Memory B cell (primary cell): ENCODE measurements at regions not wholly inside any gene's neighbourhood (a gene's known extent, or its start where the extent isn't known, plus 50 kb on each side); places are given as distances from the start of the nearest gene placed in this dataset.

ENCODE experiments used
- ATAC-seq: fragments of 150-1000 bp; cut with Tn5 transposase; 2 replicates; pipeline ENCODE4 v1.10.0; 2021; ENCODE audit warnings: low read depth, mild to moderate bottlenecking, moderate library complexity
- DNase-seq, 2 donors: peaks; one replicate each; pipeline ENCODE4 v3.0.0; 2022; ENCODE audit warnings: low spot score in 2 of 2
- H3K27ac Mint-ChIP-seq: one replicate; pipeline ENCODE4 v1.8.0; 2022; ENCODE audit warnings: mild to moderate bottlenecking, moderate library complexity, mixed read lengths
- H3K27me3 Mint-ChIP-seq: one replicate; pipeline ENCODE4 v1.8.0; 2022; ENCODE audit warnings: mixed read lengths
- H3K36me3 Mint-ChIP-seq: one replicate; pipeline ENCODE4 v1.8.0; 2022; ENCODE audit warnings: mild to moderate bottlenecking, mixed read lengths
- H3K4me1 Mint-ChIP-seq: one replicate; pipeline ENCODE4 v1.8.0; 2022; ENCODE audit warnings: mixed read lengths
- H3K4me3 Mint-ChIP-seq: one replicate; pipeline ENCODE4 v1.8.0; 2022; ENCODE audit warnings: mild to moderate bottlenecking, moderate library complexity, mixed read lengths
- H3K9me3 Mint-ChIP-seq: one replicate; pipeline ENCODE4 v1.8.0; 2022; ENCODE audit warnings: mixed read lengths

DNA sequence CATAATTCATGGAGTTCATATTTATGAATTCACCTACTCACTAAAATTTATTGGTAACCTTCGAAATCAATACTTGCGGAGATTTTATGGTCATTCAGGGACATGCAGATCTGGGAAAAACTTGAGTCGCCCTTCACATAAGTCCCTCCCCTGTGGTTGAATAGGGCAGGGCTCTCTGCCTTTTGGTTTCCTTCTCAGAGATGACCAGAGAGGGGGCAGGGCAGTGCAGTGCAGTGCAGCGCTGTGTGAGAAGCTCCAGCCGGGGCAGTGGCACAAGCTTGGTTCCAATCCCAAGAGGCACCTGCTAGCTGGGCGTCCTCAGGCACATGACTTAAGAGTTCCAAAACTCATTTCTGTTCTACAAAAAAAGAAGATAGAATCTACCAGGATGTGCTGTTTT is 274.4 kb upstream of the RAB6C start:
- no peak for DNase-seq
- H3K4me1 Mint-ChIP-seq: no peaks in the 10 kb centered on the region

DNA sequence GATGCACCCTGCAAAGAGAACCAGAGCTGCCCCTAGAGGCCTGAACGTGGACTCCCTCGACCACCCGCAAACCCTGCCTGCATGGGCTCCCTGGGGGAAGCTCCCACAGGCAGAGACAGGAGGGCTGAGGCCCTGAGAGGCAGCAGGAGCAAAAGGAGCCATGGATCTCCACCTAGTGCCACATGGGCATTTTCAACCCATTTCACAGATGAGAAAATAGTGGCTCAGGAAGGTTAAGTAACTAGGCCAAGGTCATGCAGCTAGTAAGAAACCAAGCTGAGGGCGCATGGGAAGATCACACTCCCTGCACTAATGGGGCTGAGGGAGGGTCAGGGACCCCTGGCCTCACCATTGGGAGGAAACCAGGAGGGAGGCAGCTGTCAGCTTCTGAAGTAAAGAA is 271.7 kb upstream of the RAB6C start:
- Mint-ChIP-seq H3K36me3 (peaks cover 2% of the 10 kb centered on the region), H3K4me1 (no peaks in the 10 kb centered on the region)
- no peak for DNase-seq

More for the DNA sequence above, 274.4 kb upstream of the RAB6C start:
- no peak overlapping the region for H3K27ac Mint-ChIP-seq
- no peak overlapping the region for H3K4me3 Mint-ChIP-seq
- H3K36me3 Mint-ChIP-seq: peaks cover 2% of the 10 kb centered on the region
- H3K9me3 Mint-ChIP-seq: peaks cover 1% of the 10 kb centered on the region
- ATAC-seq: no peak
- peaks cover 5% of the 10 kb centered on the region for H3K27me3 Mint-ChIP-seq

DNA sequence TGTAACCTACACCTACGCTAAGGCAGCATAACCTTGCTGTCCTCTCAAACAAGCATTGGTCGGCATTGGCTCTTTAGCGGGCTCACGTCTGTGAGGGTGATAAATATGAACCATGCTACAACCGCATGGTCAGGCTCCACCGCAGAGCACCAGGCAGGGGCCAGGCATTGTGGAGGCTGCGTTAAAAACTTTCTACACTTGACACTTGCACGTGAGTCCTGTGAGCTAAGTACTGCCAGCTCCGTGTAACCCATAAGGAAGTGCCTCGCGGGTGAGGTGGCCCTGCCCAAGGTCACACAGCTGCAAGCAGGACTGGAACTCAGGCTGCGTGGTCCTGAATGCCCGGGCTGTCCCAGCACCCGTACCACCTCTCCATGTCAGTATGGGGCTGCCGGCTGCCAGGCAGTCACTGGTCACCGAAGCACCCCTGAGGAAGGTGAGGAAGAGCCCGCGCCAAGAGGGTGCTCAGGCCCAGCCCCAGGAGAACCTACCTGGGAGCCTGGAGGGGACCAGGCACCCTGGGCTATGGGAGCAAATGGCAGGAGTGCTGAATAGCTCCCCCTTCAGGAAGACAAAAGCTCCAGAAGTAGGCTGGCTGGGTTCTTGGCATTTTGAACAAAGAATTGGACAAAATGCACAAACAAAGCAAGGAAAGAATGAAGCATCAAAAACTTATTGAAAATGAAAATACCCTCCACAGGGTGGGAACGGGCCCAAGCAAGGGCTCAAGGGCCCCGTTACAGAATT is 271.1 kb upstream of the RAB6C start:
- no peak for DNase-seq
- Mint-ChIP-seq H3K4me1 (no peaks in the 10 kb centered on the region), H3K27ac (no peak overlapping the region), H3K4me3 (no peak overlapping the region), H3K36me3 (peaks cover 2% of the 10 kb centered on the region), H3K27me3 (peaks cover 2% of the 10 kb centered on the region), H3K9me3 (no peaks in the 10 kb centered on the region)
- no peak for ATAC-seq

More for the DNA sequence above, 271.7 kb upstream of the RAB6C start:
- ATAC-seq: no peak
- peaks cover 2% of the 10 kb centered on the region for H3K27me3 Mint-ChIP-seq
- H3K4me3 Mint-ChIP-seq: no peak overlapping the region
- H3K27ac Mint-ChIP-seq: no peak overlapping the region
- no peaks in the 10 kb centered on the region for H3K9me3 Mint-ChIP-seq

DNA sequence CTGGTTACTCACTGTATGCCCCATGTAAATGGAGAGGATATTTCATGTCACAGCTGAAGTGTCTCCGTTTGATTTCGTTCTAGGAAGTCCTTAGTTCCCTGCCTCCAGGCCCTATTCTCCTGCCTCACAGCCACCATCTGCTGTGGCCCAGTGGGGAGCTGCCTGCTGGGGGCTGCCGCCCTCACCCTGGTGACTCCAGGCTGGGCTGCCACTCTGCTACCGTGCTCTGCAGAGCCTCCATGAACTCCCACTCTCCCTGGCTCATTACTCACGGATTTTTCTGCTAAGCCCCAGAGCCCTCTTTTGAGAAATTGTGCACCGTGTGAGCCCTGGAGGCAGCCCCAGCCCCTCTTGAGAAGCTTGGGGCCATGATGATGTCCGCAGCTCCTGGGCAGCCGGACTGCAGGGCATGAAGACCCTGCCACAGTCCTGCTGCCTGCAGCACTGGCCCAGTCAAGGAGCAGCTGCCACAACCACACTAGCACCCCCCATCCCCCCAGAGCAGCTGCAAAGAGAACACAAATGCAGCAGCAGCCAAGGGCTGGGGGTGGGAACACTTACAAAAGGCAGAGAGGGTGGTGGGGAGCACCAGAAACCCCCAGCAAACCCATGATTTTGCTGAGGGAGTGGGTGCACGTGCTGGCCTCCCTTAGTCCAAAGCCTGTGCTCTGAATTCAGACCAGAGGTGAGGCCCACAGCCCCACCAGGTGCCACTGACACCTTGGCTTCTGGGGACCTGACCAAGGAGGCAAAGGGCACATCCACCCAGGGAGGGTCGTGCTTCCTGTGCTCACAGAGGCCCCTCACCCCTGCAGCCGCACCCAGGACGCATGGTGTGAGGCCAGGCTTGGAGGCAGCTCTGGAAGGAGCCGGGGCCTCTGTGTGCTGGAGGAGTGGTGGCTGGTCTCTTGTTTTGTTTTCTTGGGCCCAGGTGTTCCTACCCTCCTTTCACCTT is 270.2 kb upstream of the RAB6C start:
- no peaks in the 10 kb centered on the region for H3K9me3 Mint-ChIP-seq

DNA sequence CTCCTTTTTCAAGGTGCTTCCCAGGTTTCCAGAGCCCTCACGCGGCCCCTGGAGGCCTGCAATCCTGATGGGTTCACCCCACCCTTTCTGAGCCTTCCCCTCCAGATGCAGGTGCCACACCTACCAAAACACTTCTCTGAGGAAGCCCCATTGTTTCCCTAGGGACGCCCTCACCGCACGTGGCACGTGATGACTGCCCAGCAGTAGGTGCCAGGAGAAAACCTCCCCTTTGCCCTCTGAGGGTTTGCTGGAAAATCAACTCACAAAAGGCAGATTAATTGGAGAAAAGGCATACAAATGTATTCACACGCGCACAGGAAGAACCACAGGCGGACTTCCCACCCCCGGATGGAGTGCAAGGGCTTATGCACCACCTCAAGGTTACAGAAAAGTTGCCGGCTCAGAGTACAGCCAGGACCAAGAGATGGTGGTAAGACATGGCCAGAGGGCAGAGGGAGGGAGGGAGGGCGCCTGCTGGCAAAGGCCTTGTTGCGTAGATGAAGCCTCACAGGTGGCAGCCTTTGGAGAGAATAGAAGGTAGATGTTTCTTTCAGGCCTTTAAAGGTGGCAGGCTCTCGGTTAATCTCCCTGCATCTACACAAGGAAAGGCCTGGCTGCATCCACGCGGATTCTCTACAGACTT is 269.4 kb upstream of the RAB6C start:
- Mint-ChIP-seq H3K9me3 (no peaks in the 10 kb centered on the region), H3K27ac (no peak overlapping the region), H3K4me3 (no peak overlapping the region), H3K36me3 (no peaks in the 10 kb centered on the region), H3K27me3 (no peaks in the 10 kb centered on the region), H3K4me1 (no peaks in the 10 kb centered on the region)
- ATAC-seq (no peak), DNase-seq (no peak)

More for the DNA sequence above, 270.2 kb upstream of the RAB6C start:
- Mint-ChIP-seq H3K27ac (no peak overlapping the region), H3K4me1 (no peaks in the 10 kb centered on the region), H3K4me3 (no peak overlapping the region), H3K27me3 (peaks cover 2% of the 10 kb centered on the region), H3K36me3 (peaks cover 2% of the 10 kb centered on the region)
- DNase-seq (no peak), ATAC-seq (no peak)

DNA sequence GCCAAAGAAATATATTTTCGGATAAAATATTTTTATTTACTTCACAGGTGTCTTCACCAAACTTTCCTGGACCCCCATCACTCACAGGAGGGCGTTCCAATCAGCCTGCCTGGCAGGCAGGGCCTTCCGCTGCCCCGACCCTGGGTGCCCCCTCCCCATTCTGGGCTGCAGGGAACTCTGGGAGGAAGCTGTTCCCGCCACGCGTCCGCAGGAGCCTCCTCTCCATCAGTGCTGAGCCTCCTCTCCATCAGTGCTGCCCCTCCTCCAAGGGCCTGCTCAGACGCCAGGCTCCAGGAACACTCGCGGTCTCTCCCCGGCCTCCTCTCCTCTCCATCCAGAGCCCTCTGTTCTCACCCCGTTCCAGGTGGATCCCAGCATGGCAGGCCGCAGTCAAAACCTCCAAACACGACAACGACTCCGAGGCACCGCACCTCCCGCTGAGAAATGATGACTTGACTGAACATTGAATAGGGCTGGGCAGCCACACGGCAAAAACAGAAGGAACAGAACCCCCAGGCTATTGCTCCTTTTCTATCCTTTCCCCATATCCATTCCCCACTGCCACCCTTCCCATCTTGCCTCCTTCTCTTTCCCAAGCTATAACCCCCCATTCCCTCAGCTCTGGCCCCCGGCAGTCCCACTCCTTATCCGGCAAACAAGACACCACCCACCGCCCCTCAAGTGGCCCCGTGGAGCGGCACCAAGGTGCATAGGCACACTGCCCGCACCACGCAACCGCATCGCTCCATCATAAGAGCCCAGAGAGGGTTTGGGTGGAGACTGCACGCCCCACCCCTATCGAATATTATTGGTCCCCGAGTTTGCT is 268.6 kb upstream of the RAB6C start:
- no peaks in the 10 kb centered on the region for H3K4me1 Mint-ChIP-seq
- ATAC-seq: no peak
- no peak overlapping the region for H3K27ac Mint-ChIP-seq
- no peaks in the 10 kb centered on the region for H3K27me3 Mint-ChIP-seq
- no peak for DNase-seq
- H3K36me3 Mint-ChIP-seq: no peaks in the 10 kb centered on the region
- H3K4me3 Mint-ChIP-seq: no peak overlapping the region
- H3K9me3 Mint-ChIP-seq: no peaks in the 10 kb centered on the region

DNA sequence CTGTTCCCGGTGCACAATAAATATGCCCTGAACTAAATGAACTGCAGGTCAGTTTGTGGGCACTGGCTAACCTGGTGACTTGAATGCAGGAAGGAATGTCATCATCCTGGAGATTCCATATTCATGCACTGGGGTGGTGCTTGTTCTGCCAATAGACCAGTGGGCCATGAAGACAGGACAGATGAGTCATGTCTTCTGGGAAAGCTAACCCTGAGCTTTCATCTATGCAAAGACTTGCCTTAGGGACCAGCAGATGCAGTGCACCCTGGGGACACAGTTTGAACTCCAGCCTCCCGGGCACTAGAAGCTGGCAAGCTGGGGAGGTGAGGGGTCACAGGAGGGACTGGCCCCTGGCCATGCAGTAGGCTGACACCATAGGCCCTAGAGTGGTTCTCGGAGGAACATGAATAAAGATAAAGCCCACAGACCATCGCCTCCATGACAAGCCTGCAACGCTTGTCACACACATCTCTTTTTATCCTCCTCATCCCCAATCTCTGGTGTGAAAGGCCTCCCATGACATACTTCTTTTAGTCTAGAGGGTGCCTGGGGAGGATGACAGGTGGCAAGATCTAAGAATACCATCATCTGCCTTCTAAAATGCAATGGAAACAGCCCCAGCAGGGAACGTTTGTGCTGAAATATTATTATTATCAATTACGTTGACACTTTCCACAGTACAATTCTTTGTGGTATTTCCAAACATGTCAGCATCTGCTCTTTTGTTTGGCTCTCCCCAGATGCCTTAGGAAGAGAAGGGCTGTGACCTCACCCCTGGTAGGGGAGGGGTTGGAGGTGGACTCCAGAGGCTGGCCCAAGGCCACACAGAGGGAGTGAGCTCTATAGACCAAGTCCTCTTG is 267.4 kb upstream of the RAB6C start:
- no peaks in the 10 kb centered on the region for H3K9me3 Mint-ChIP-seq
- H3K4me1 Mint-ChIP-seq: no peaks in the 10 kb centered on the region
- no peak overlapping the region for H3K27ac Mint-ChIP-seq
- DNase-seq (no peak), ATAC-seq (no peak)
- H3K4me3 Mint-ChIP-seq: no peak overlapping the region
- H3K36me3 Mint-ChIP-seq: no peaks in the 10 kb centered on the region
- peaks cover 3% of the 10 kb centered on the region for H3K27me3 Mint-ChIP-seq

DNA sequence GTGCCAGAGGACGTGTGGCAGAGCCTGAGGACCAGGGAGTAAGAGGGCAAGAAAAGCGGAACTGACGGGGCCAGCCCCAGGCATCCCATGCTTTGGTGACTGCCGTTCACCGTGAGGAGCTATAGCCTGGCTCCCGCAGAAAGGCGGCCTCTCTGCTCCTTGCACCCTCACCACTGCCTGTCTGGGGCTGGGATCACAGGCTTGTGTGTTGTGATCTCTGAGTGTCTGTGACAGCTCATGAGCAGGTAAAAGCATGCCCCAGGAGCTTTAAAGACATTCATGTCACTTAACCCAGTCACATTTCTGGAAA is 266.8 kb upstream of the RAB6C start:
- Mint-ChIP-seq H3K27me3 (peaks cover 3% of the 10 kb centered on the region), H3K4me3 (no peak overlapping the region), H3K36me3 (no peaks in the 10 kb centered on the region), H3K9me3 (no peaks in the 10 kb centered on the region), H3K27ac (no peak overlapping the region), H3K4me1 (no peaks in the 10 kb centered on the region)
- no peak for DNase-seq
- ATAC-seq: no peak

DNA sequence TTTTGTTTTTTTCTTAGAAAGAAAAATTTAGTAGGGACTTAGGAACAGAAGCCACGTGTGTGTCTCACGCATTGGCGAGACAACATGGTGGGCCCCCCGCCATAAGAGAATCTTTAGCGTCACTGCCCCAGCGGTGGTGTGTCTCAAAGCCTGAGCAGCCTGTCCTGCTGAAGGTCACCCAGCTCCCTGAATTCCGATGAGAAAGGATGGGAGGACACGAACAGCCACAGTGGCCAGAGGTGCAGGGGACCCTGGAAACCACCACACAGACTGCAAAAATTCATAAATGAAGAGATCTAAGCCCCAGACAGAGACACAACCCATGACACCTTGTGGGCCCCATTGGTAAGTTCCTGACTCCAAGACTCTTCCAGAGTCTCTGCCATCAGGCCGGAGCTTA is 266.1 kb upstream of the RAB6C start:
- no peak overlapping the region for H3K4me3 Mint-ChIP-seq

DNA sequence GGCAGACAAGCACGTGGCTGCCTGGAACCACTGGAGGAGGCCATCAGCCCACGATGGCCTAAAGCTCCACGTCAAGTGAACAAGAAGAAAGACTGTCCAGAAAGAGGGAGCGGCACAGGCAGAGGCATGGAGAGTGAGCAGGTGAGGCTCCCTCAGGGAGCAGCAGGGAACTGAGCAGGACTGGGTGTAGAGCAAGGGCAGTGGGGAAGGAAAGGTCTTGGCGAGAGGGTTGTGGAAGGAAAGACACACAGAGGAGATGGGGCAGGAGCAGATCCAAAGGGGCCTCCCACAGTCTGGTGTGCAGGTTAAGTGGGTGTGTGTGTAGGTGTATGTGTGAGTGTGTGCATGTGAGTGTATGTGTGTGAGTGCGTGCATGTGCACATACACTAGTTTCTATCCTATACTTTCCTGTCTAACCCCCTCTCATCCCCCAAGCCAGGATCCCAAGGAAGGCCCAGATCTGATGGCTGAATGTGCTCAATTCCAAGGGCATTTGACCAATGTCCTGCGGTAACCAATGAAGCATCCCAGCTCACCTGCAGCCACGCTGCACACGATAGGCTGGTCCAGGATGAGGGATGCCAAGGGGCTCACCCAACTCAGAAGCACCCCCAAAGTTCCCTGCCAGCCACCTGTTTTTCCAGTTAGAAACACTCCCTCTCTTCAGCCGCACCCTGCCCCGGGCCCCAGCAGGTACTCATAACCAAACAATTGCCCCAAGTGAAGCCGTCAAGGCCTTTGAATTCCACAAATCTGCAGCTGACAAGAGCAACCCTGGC is 262.5 kb upstream of the RAB6C start:
- H3K9me3 Mint-ChIP-seq: no peaks in the 10 kb centered on the region
- no peaks in the 10 kb centered on the region for H3K4me1 Mint-ChIP-seq
- ATAC-seq (no peak), DNase-seq (no peak)
- no peak overlapping the region for H3K4me3 Mint-ChIP-seq
- peaks cover 9% of the 10 kb centered on the region for H3K27me3 Mint-ChIP-seq
- H3K27ac Mint-ChIP-seq: no peak overlapping the region
- no peaks in the 10 kb centered on the region for H3K36me3 Mint-ChIP-seq

More for the DNA sequence above, 266.1 kb upstream of the RAB6C start:
- no peaks in the 10 kb centered on the region for H3K9me3 Mint-ChIP-seq
- no peak for DNase-seq
- no peaks in the 10 kb centered on the region for H3K36me3 Mint-ChIP-seq
- no peak for ATAC-seq
- H3K4me1 Mint-ChIP-seq: no peaks in the 10 kb centered on the region
- H3K27ac Mint-ChIP-seq: no peak overlapping the region
- H3K27me3 Mint-ChIP-seq: peaks cover 7% of the 10 kb centered on the region

DNA sequence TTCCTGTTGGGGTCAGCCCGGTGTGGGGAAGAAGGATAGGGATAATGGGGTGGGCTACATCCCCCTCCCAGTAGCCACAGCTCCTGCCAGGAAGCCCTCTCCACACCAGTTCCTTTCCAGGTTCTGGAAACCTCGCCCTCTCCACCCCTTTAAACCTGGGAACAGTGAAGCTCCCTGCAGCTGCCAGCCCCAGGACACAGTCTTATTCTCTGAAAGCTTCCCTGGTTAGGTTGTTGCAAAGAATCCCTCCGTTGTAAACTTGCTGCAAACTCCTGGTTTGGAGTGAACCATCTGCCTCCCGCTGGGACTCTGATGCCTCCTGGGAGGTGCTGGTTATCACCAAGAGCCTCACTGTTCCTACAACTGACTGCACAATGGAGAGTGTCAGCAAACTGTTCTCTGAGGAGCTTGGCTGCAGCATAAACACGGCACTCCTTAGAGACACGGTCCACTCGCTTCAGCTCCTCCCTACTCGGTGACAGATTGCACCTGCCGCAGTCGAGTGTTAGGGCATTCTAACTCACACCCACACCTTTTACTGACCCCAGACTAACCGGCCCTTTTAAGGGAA is 261.8 kb upstream of the RAB6C start:
- Mint-ChIP-seq H3K9me3 (no peaks in the 10 kb centered on the region), H3K27ac (no peak overlapping the region)
- DNase-seq: no peak

DNA sequence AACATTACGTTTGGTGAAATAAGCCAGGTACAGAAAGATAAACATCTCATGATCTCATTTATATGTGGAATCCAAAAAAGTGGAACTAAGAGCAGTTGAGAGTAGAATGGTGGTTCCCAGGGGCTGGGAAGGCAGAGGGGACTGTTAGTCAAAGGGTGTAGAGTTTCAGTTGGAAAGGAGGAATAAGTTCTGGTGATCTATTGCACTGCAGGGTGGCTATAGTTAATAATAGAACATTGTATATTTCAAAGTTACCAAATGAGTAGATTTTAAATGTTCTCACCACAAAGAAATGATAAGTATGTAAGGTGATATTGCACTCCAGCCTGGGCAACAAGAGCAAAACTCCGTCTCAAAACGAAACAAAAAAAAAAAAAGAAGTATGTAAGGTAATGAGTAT is 260.1 kb upstream of the RAB6C start:
- Mint-ChIP-seq H3K36me3 (no peaks in the 10 kb centered on the region), H3K4me3 (no peak overlapping the region), H3K27me3 (peaks cover 9% of the 10 kb centered on the region), H3K27ac (no peak overlapping the region), H3K4me1 (no peaks in the 10 kb centered on the region), H3K9me3 (no peaks in the 10 kb centered on the region)
- ATAC-seq (no peak), DNase-seq (no peak)

More for the DNA sequence above, 261.8 kb upstream of the RAB6C start:
- no peaks in the 10 kb centered on the region for H3K4me1 Mint-ChIP-seq
- no peaks in the 10 kb centered on the region for H3K36me3 Mint-ChIP-seq
- ATAC-seq: no peak
- H3K27me3 Mint-ChIP-seq: peaks cover 9% of the 10 kb centered on the region
- H3K4me3 Mint-ChIP-seq: no peak overlapping the region
